CD14-positive monocyte (primary cell): ENCODE measurements at regions not wholly inside any gene's neighbourhood (a gene's known extent, or its start where the extent isn't known, plus 50 kb on each side); places are given as distances from the start of the nearest gene placed in this dataset.

Source experiments
- DNase-seq, 3 donors: peaks; one replicate each; pipeline ENCODE4 v3.0.0-alpha.2; 2011 to 2022
- H2AFZ ChIP-seq: 2 replicates; pipeline ENCODE4 v1.6.0; 2012; ENCODE audit warnings: mild to moderate bottlenecking, low read depth, low read length, inconsistent platforms; ENCODE audit not compliant: insufficient read depth, poor library complexity, severe bottlenecking
- H3K27ac ChIP-seq, 2 donors: 1 replicate in 1 of 2; 2 replicates in 1 of 2; pipeline ENCODE4 v1.5.1; 2012 to 2013; ENCODE audit warnings: low read length in 2 of 2, control low read depth in 1 of 2, inconsistent platforms in 1 of 2, low read depth in 1 of 2, mild to moderate bottlenecking in 1 of 2
- H3K27me3 ChIP-seq, 2 donors: one replicate each; pipeline versions ENCODE4 v1.6.0 to v1.6.1; 2011 to 2013; ENCODE audit warnings: low read length in 2 of 2; ENCODE audit not compliant: control insufficient read depth in 2 of 2, insufficient read depth in 2 of 2
- H3K36me3 ChIP-seq, 2 donors: replicated peaks in 1 of 2; 1 replicate in 1 of 2; 2 replicates in 1 of 2; pipeline versions ENCODE4 v1.5.1 to v1.6.1; 2012 to 2013; ENCODE audit warnings: low read length in 2 of 2, control low read depth in 1 of 2, inconsistent platforms in 1 of 2, mild to moderate bottlenecking in 1 of 2; ENCODE audit not compliant: insufficient read depth in 2 of 2, control insufficient read depth in 1 of 2
- H3K4me1 ChIP-seq, 2 donors: 1 replicate in 1 of 2; 2 replicates in 1 of 2; pipeline versions ENCODE4 v1.5.1 to v1.6.1; 2012 to 2013; ENCODE audit warnings: low read length in 2 of 2, control low read depth in 1 of 2, inconsistent platforms in 1 of 2, mild to moderate bottlenecking in 1 of 2, moderate library complexity in 1 of 2; ENCODE audit not compliant: insufficient read depth in 2 of 2, control insufficient read depth in 1 of 2
- H3K4me2 ChIP-seq: replicated peaks from 2 replicates; pipeline ENCODE3; 2012; ENCODE audit warnings: low read length, moderate library complexity, mild to moderate bottlenecking; ENCODE audit not compliant: poor library complexity, severe bottlenecking; ENCODE audit errors: extremely low read depth
- H3K4me3 ChIP-seq, 3 experiments: fragments of 200-600 bp in 1 of 3; sonication (generic) in 1 of 3; replicated peaks in 1 of 3; 1 replicate in 2 of 3; 2 replicates in 1 of 3; pipeline ENCODE4 v1.5.1; 2011 to 2013; ENCODE audit warnings: low read length in 3 of 3, mild to moderate bottlenecking in 3 of 3, control low read depth in 2 of 3, low read depth in 2 of 3, inconsistent platforms in 1 of 3, moderate library complexity in 1 of 3
- H3K79me2 ChIP-seq: 2 replicates; pipeline ENCODE4 v1.6.0; 2012; ENCODE audit warnings: mild to moderate bottlenecking, control low read depth, inconsistent platforms, low read length, moderate library complexity; ENCODE audit not compliant: insufficient read depth
- H3K9ac ChIP-seq: 2 replicates; pipeline ENCODE4 v1.6.0; 2017; ENCODE audit warnings: low read length, mild to moderate bottlenecking; ENCODE audit not compliant: insufficient read depth, poor library complexity, severe bottlenecking
- H3K9me3 ChIP-seq, 2 donors: replicated peaks in 1 of 2; 1 replicate in 1 of 2; 2 replicates in 1 of 2; pipeline versions ENCODE4 v1.5.1 to v1.6.1; 2012 to 2013; ENCODE audit warnings: low read length in 2 of 2, control low read depth in 1 of 2; ENCODE audit not compliant: control insufficient read depth in 1 of 2, insufficient read depth in 1 of 2
- H4K20me1 ChIP-seq: 2 replicates; pipeline ENCODE4 v1.6.0; 2012; ENCODE audit warnings: mild to moderate bottlenecking, low read length, control low read depth, moderate library complexity; ENCODE audit not compliant: insufficient read depth
- H3K27ac Mint-ChIP-seq, 7 donors: one replicate each; pipeline ENCODE4 v1.8.0; 2020; ENCODE audit warnings: mild to moderate bottlenecking in 7 of 7, mixed read lengths in 7 of 7, moderate library complexity in 6 of 7, inconsistent platforms in 2 of 7
- H3K27me3 Mint-ChIP-seq, 3 donors: one replicate each; pipeline ENCODE4 v1.8.0; 2021 to 2022; ENCODE audit warnings: low read depth in 3 of 3, mild to moderate bottlenecking in 3 of 3, mixed read lengths in 3 of 3, moderate library complexity in 3 of 3, inconsistent platforms in 1 of 3
- H3K36me3 Mint-ChIP-seq, 2 donors: one replicate each; pipeline ENCODE4 v1.8.0; 2020; ENCODE audit warnings: mixed read lengths in 2 of 2, inconsistent platforms in 1 of 2, mild to moderate bottlenecking in 1 of 2
- H3K4me1 Mint-ChIP-seq: one replicate; pipeline ENCODE4 v1.8.0; 2020; ENCODE audit warnings: mild to moderate bottlenecking, mixed read lengths
- H3K4me3 Mint-ChIP-seq, 2 donors: one replicate each; pipeline ENCODE4 v1.8.0; 2020; ENCODE audit warnings: mild to moderate bottlenecking in 2 of 2, mixed read lengths in 2 of 2, moderate library complexity in 1 of 2
- H3K9me3 Mint-ChIP-seq, 7 donors: one replicate each; pipeline ENCODE4 v1.8.0; 2020 to 2022; ENCODE audit warnings: mixed read lengths in 7 of 7, mild to moderate bottlenecking in 6 of 7, moderate library complexity in 6 of 7, inconsistent platforms in 2 of 7
- WGBS: methylation state at CpG from one replicate; pipeline ENCODE4 v1.1.5; 2013; ENCODE audit warnings: missing lambda C conversion rate; ENCODE audit not compliant: insufficient coverage; 5-methylcytosine and 5-hydroxymethylcytosine counted together
- intact Hi-C, 2 donors: fragments of 100-400 bp; cut with micrococcal nuclease; formaldehyde crosslinking; loops; one replicate each; pipeline versions ENCODE4 v1.15.0 to v1.15.1; 2023
- TF ChIP-seq, protein P1 (sequence below): fragments of 200-600 bp; IDR thresholded peaks from one replicate; pipeline ENCODE4 v1.8.0; 2022; ENCODE audit warnings: antibody characterized with exemption, mild to moderate bottlenecking

DNA sequence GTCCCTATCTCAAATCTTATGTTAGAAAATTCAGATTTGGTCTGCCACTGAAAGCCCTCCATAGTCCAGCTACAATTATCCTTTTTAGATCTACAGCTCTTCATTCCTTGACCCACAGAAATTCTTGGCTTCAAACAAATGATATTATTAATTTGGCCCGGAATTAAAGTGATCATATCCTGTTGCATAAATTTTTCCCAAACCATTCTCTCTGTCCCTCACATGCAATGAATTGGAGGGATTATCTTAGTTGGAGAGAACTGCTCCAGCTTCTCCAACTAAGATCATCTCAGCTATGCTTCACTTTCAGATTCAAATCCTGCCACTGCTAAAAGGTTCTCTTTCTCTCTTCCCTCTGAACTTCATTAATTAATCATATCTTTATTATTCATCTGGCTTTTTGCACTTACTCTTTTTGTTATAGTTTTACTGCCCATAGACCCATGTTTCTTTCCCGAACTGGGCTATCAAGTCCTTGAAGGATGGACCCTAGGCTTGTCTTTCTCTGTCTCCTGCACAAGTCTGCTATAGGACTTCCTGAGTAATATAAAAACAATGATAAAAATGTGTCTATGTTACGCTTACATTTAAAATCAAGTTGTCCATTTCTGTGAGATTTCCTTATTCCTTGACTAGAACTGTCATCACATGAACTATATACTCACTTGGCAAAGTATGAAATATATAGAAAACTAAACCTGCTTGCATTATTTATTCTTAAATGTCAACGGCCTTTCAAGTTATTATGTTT, 493.9 kb upstream of the MARCKS start:
- Histone ChIP-seq H3K27ac (no peak overlapping the region), H3K4me2 (no peak overlapping the region), H3K4me3 (no peak overlapping the region), H3K4me1 (no peaks in the 10 kb centered on the region), H3K9ac (no peak overlapping the region), H4K20me1 (no peaks in the 10 kb centered on the region), H3K9me3 (no peaks in the 10 kb centered on the region), H3K36me3 (no peaks in the 10 kb centered on the region), H2AFZ (no peak overlapping the region), H3K79me2 (no peaks in the 10 kb centered on the region), H3K27me3 (no peaks in the 10 kb centered on the region)
- H3K9me3 Mint-ChIP-seq, result peaks cover 0 to 3% (median 0%) of the 10 kb centered on the region in 7 donors
- H3K27me3 Mint-ChIP-seq, result peaks cover 0 to 3% (median 0%) of the 10 kb centered on the region in 3 donors
- no peak for DNase-seq
- WGBS, result no CpG with 5 or more reads among the region's 4 CpGs
- no peak overlapping the region for H3K27ac Mint-ChIP-seq
- H3K4me1 Mint-ChIP-seq, result no peaks in the 10 kb centered on the region
- TF ChIP-seq, protein P1, sequence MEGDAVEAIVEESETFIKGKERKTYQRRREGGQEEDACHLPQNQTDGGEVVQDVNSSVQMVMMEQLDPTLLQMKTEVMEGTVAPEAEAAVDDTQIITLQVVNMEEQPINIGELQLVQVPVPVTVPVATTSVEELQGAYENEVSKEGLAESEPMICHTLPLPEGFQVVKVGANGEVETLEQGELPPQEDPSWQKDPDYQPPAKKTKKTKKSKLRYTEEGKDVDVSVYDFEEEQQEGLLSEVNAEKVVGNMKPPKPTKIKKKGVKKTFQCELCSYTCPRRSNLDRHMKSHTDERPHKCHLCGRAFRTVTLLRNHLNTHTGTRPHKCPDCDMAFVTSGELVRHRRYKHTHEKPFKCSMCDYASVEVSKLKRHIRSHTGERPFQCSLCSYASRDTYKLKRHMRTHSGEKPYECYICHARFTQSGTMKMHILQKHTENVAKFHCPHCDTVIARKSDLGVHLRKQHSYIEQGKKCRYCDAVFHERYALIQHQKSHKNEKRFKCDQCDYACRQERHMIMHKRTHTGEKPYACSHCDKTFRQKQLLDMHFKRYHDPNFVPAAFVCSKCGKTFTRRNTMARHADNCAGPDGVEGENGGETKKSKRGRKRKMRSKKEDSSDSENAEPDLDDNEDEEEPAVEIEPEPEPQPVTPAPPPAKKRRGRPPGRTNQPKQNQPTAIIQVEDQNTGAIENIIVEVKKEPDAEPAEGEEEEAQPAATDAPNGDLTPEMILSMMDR, result no peak
- intact Hi-C loops, result no loop called here
- no peaks in the 10 kb centered on the region for H3K36me3 Mint-ChIP-seq
- no peak overlapping the region for H3K4me3 Mint-ChIP-seq

DNA sequence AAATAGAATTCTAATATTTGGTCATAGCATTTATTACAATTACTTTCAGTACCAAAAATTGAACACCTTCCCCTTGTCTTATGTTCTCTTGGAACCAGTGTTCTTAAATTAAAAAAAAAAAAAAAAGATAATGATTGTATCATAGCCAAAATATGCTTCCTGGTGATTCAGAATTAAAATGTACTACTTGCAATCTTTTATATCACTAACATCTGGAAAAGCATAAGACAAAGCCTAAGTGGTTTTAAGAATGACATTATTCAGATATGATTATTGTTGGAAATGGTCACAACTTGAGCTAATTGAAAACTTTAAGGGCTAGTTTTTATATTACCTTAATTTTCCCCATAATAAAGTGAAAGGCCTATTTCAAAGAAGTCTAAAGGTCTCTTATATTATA, 493.3 kb upstream of the MARCKS start:
- TF ChIP-seq, protein P1, result no peak
- Histone ChIP-seq H3K9ac (no peak overlapping the region), H3K79me2 (no peaks in the 10 kb centered on the region), H3K27me3 (no peaks in the 10 kb centered on the region), H3K27ac (no peak overlapping the region), H3K4me1 (no peaks in the 10 kb centered on the region), H3K4me3 (no peak overlapping the region), H3K4me2 (no peak overlapping the region), H2AFZ (no peak overlapping the region), H3K36me3 (no peaks in the 10 kb centered on the region), H4K20me1 (no peaks in the 10 kb centered on the region), H3K9me3 (no peaks in the 10 kb centered on the region)
- DNase-seq, result no peak
- Mint-ChIP-seq H3K27me3 (peaks cover 0 to 3% (median 0%) of the 10 kb centered on the region in 3 donors), H3K27ac (no peak overlapping the region), H3K4me1 (no peaks in the 10 kb centered on the region), H3K9me3 (peaks cover 0 to 3% (median 0%) of the 10 kb centered on the region in 7 donors), H3K4me3 (no peak overlapping the region), H3K36me3 (no peaks in the 10 kb centered on the region)
- intact Hi-C loops, result no loop called here
